ENCODE measurements at regions not wholly inside any gene's neighbourhood (a gene's known extent, or its start where the extent isn't known, plus 50 kb on each side); places are given as distances from the start of the nearest gene placed in this dataset.

- TF ChIP-seq CTCF (IDR thresholded peaks at IDR 0.05) (no peak), POLR2A (IDR thresholded peaks at IDR 0.05) (no peak), EP300 (IDR thresholded peaks at IDR 0.05; ENCODE audit: low read depth) (no peak), POLR2AphosphoS5 (IDR thresholded peaks at IDR 0.05) (no peak)
Observed at GRCh38 chr4:116024954-116025708, 911.7 kb upstream of the NDST4 start.

Measured in transverse colon (tissue), 4 donors.